GM18519 (cell line): ENCODE measurements at regions not wholly inside any gene's neighbourhood (a gene's known extent, or its start where the extent isn't known, plus 50 kb on each side); places are given as distances from the start of the nearest gene placed in this dataset.

Source experiments
- ATAC-seq: cut with Tn5 transposase; IDR thresholded peaks from one replicate; pipeline ENCODE4 v1.9.1; 2021; ENCODE audit warnings: mild to moderate bottlenecking, moderate library complexity; ENCODE audit not compliant: unreplicated experiment, low FRiP score

DNA sequence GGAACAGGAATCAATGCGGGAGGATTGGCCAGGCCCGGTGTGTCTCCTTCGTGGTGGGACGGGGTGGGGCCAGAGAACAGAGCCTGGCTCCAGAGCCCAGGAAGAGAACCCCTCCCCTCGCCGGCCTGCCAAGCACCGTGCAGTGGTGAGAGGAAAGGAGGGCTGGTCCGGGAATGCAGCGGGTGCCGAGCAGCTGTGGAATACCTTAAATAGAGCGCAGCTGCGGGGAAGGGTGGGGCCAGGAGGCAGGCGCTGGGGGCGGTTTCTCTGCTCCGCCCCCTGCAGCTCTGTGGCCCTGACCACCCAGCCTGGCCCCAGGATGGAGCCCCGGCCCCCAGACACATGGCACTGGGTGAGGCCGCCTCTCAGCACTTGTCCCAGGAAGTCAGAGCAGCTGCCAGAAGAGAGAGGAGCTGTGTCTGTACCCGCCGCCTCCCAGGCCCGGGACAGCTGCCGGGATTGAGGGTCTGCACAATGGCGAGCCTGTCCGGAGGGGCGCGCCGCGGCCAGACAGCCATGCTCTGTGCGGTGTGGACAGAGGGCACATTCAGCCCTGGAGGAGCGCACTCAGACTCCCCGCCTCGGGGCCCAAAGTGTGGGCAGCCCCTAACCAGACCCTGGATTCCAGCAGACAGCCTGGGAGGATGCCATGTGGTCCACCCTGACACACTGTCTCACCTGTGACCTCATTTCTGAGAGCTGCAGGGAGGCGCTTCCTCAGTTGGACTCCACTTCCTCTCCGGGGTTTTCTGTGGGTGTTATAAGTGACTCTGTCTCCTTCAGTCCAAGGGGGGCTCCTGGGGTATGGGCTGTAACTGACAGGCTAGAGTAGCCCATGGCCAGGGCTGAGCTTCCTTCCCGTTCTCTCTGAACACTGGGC, 268.8 kb downstream of the SEC14L1 start:
- ATAC-seq: no peak

DNA sequence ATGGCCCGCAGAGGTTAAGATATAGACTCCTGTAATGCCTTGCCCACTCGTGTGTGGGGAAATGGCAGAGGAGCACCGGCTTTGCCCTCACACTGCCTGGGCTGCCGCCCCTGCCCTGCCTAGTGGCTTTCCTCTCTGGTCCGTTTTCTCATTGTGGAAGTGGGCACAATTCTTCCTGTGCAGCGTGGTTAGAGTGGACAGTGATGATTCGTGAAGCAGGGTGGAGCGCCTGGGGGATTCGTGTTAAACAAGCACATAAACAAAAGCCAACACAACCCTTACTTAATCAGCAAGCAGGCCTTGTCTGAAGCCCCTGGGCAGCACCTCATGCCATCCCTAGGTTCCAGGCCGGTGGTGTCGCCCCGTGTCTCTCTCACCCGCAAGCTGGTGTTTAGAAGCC, 269.7 kb downstream of the SEC14L1 start:
- ATAC-seq: no peak

DNA sequence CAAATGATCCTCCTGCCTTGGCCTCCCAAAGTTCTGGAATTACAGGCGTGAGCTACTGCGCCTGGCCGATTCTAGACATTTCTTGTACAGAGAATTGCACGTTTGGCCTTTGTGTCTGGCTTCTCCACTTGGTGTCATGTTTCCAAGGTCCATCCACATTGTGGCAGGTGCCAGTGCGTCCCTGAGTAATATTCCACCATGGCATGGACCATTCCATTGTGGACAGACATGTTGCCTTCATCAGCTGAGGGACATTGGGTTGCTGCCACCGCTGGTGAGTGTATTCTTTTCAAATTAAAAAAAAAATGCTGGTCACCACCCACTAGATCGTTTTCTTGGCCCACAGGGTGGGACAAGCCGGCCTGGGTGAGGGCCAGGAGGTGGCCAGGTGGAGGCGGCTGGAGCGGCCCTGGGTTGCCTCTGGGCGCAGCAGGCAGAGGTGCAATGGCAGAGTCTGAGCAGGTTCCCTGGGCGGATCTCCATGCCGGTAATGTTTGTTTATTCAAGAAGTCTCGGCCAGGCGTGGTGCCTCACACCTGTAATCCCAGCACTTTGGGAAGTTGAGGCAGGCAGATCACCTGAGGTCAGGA, 274.1 kb downstream of the SEC14L1 start:
- no peak for ATAC-seq

DNA sequence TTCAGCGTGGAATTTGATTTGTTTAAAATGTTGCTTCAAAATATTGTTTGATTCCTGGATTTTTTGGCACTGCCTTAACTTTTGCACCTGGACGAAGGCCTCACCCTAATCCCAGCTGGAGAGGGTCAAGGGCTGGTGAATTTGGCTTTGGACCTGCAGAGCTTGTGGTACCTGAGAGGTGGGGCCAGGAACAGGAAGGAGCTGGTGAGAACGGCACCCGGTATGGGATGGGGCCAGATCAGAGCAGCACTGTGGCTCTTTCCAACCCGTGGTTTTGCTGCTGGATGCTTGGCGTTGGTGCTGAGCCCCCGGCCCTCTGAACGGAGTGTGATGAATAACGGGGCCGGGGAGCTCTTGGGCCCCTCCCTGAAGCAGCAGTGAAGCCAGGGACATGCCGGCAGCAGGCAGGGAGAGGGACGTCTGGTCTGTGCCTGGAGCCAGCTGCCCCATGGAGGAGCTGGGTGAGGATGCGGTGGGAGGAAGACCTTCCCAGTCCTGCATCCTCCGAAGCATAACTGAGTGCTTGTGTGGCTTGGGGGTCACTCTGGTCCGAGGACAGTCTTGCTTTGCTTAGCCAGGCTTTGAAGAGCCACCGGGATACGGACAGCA, 275.4 kb downstream of the SEC14L1 start:
- no peak for ATAC-seq

DNA sequence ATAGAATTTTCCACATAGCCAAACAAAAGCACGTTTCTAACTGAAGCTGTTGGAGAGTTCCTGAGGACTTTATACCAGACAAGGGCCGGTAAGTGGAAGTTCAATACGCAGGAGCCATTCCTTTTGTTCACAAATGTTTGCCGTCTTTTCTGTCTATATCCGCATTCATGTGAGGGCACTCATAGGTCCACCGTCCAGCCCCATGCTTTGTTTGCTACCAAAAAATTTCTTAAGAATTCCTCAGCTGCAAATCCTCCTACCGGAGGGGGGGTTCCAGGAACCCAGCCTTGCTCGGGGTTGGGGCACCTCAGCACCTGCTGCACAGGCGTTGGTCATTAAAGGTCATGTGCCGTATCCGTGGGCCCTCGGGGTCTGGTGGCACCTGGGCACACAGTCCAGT, 276.8 kb downstream of the SEC14L1 start:
- ATAC-seq: no peak

DNA sequence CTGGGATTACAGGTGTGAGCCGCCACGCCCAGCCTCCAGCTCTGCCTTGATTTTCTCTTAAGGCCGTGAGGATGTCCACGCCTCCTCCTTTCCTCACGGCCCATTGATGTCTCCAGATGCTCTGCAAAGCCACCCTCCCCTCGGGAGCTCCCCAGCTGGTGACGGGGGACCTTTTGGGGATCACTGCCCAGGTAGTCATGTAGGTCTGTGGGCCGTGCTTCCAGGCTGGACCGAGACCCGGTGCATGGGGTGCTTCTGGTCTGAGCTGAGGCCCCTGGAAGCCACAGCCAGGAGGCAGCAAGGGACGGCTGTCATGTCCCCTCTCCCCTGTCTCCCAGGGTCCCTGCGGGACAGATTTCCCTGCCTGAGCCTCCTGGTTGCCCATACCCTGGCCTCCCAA, 277.8 kb downstream of the SEC14L1 start:
- no peak for ATAC-seq

DNA sequence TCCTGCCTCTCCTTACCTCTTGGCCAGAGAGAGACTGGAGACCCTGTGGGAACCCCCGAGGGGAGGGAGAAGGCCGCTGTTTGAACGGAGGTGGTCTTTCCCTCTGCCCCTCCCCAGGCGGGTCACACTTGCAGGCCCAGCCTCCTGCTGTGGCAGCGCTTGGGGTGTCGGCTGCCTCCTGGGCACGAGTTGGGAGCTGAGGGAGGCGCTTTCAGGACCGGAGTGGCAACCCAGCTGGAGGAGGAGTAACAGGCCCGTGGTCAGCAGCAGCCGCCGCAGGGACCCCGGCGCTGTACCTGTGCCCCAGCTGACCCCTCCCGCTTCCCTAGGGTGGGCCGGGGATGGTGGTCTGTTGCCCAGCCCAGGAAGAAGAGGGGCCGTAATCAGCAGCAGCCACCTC, 278.3 kb downstream of the SEC14L1 start:
- no peak for ATAC-seq

DNA sequence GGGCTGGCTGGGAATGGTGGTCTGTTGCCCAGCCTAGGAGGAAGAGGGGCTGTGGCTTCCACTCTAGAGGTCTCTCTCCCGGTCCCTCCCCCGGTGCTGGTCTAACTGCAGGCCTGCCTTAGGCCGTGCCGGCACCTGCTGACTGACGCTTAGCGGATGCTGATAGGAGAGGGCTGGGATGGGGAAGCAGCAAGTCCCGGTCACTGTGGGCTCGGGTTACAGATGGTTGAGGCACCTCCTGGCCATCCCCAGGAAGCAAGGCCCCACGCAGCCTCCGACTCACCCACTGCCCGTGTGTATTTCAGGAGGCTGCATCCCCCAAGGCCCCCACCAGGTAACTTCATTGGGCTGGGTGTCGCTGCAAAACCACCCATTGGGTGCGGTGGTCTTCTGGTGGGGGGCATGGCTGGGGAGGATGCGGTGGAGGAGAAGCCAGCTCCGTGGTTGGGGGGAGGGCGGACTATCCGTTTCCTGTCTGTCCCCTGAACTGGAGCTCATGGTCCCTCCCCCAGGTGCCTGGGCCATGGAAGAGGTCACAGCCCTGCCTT, 278.9 kb downstream of the SEC14L1 start:
- no peak for ATAC-seq

DNA sequence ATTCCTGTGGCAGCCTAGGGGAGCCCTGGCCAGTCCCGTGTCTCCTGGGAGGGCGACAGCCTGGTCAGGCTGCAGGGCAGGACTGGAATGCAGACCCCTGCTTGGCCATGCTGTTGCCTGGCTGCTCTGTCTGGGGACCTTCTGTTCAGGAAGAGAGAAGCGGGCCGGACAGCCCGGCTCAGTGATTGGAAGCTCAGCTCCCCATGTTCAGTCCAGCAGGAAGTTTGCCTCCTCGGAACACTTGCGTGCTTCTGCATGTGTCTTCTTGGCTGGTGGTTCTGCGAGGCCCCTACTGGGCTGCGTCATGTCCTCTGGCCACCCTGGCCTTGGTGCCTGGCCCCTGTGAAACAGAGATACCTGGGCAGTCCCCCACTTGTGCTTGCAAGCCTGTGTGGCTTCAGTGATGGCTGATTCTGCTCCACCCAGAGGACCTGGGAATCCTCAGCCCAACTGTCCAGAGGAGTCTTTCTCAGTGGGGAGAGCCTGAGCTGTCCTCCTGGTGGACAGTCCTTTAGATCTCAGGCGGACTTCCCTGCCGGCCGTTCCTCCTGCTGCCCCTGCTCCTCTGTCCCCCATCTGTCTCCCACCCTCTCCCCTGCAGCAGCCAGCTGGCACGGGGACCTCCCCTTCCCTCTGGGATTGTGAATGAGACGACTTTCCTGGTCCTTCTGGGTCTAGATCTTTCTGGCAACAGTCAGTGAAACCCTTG, 279.5 kb downstream of the SEC14L1 start:
- no peak for ATAC-seq

DNA sequence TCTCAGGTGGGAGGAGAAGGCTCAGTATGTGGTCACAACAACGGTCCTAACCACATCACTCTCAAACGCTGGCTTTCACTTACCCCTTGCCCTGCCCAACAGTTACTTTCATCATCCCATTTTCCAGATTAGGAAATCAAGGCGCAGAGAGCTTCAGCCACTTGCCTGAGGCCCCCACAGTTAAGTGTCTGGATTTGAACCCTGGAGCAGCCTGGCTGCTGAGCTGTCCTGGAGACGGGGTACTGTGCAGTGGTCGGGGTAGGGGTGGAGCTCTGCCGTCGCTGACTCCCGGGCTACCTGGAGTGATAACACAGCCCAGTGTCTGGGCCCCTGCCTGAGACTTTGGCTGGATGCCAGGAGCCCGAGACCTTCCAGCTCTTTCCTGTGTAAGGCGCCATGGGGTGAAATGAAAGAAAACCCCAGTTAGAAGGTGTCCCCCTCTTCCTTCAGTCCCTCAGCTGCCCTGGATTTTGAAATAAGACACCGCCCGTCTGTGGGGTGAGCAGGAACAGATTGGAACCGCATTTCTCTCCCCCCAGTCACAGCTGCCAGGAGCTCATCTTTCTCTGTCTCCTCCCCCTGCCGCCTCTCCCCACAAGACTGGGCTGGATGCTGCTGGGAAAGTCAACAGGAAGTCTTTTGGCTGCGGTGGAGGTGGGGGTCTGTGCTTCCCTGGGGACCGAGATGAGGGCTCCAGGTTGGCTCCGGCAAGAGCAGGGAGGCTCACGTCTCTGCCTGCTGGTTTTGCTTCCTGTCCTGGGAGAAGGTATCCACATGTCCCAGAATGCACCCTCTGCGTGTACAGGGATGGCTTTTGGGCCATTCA, 280.2 kb downstream of the SEC14L1 start:
- ATAC-seq: no peak

DNA sequence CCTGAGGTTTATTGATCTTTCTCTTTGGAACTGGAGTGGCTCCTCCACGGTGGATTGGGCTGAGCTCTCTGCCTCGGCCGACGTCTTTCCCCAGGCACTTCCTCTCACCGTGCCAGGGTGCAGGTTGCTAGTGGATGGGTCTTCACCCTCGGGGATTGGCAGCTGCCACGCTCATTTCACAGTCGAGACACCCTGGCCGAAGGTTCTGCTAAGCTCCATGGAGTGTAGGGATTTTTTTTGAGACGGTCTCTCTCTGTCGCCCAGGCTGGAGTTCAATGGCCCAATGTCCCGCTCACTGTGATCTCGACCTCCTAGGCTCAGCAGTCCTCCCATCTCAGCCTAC, 280.8 kb downstream of the SEC14L1 start:
- ATAC-seq: no peak

DNA sequence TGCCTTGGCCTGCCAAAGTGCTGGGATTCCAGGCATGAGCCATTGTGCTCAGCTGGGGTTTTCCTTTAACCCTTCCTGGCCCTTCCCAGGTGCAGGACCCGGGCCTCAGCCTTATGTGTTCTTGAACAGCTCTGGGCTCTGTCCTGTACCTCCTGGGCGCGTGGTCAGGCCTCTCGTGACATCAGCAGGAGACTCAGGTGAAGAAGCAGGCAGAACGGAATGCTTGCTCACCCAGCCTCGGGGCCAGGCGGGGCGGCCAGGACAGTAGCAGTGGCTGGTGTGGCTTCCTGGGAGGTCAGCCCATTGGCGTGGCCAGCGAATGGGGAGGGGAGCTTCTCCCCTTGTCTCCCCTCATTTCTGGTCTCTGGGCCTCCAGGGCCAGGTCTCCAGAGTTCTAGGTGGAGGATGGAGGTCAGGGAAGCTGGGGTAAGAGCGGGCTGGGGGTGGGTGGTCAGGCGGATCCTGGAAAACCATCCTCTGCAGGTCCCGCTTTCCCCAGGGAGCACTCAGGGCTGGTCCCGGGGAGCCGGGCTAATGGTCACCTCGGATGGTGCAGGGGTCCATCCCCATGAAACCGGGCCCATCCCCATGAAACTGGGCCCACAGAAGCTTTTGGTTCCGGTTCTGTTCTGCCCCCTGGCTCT, 281.5 kb downstream of the SEC14L1 start:
- ATAC-seq: no peak

DNA sequence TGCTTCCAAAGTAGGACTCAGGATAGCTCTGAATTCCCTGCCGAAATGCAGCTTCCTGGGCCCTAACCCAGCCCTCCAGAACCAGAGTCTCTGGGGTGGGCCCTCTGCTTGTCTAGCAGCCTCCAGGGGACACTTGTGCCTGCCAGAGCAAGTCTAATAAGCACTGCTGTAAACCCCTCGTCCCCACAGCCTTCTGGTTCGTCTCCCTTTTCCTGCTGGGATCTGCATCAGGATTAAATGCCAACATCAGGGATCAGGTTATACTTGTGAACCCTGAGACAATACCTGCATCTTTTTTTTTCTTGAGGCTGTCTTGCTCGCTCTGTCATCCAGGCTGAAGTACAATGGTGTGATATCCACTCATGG, 282.0 kb downstream of the SEC14L1 start:
- ATAC-seq: no peak

DNA sequence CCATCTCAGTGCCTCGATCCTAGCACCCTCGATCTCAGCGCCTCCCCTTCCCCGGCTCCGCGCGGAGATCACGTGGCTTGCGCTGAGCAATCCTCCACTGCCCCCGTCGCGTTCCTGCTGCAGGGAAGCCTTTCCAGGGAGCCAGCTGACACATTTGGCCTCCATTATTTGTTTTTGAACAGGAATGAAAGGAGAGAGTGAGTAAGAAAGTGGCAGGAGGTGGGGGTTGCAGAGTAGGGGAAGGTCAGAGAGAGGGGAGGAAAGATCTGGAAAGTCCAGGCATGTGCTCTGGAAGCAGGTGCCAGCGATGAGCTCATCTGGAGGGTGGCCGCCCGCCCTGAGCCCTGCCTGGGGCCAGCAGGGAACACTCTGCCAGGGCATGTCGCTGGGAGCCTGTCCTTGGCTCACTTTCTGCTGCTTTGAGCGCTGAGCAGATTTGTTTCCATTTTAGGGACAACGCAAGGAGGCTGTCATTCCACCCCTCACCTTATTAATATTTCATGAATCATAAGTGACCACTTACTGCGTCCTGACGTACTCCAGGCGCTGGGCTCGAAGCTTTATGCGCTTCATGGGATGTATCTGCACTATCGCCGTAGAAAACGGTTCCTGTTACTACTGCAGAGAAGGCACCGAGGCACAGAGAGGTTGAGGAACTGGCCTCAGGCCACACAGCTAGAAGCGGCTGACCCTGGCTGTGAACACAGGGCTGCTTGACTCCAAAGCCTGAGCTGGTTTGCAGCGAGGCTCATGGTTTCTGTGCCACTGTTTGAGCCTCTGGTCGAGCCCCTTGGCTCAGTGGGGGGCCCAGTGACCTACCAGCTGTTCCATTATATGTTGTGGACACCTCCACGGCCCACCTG, 283.1 kb downstream of the SEC14L1 start:
- no peak for ATAC-seq

DNA sequence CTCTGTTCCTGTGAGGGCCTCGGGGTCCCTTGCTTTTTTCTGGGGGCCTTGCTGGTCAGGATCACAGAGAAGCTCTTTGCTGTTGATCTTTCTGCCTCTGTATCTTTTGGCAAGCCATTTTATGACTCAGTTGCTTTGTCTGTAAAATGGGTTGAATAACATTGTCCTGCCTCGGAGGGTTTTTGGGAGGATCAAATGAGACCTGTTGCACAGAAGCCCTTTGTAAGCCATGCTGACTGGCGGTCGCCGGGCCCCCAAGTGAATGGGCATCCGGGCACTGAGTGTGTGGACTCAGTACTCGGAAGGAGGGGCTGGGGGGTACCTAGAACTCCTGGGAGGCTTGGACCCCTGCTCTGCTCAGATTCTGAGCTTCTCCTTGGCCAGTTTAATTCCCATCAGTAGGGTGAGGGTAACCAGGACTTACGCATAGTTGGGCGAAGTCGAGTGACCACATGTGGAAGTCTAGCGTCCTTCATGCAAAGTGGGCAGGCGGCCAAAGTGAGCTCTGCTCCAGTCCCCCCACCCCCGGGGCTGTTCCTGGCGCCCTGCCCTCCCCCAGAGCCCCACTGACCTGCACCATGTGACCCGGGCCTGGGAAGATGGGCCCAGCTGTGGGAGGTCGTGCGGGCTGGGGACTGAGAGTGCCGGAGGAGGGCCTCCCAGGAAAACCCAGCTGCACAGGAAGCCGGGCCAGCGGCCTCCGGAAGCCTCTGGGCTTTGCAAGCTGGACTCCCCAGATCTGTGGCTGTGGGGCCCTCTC, 284.0 kb downstream of the SEC14L1 start:
- ATAC-seq: no peak

DNA sequence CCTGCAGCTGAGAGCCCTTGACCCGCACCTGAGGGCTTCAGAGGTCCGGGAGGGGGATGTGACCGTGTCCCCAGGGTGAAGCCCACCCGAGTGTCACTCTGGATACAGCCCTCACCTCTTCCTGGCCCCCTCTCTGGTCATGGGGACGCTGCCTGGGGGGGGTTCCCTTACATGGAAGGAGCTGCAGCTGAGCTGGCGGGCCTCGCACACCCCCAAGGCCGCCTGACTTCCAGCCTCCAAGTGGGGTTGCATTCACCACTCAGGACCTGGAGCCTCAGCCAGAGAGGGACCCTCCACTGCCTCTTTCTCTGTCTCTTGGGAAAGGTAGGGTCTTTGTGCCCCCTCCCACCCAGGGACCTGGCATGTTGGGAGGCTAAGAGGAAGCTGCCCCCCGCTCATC, 284.6 kb downstream of the SEC14L1 start:
- ATAC-seq: no peak

DNA sequence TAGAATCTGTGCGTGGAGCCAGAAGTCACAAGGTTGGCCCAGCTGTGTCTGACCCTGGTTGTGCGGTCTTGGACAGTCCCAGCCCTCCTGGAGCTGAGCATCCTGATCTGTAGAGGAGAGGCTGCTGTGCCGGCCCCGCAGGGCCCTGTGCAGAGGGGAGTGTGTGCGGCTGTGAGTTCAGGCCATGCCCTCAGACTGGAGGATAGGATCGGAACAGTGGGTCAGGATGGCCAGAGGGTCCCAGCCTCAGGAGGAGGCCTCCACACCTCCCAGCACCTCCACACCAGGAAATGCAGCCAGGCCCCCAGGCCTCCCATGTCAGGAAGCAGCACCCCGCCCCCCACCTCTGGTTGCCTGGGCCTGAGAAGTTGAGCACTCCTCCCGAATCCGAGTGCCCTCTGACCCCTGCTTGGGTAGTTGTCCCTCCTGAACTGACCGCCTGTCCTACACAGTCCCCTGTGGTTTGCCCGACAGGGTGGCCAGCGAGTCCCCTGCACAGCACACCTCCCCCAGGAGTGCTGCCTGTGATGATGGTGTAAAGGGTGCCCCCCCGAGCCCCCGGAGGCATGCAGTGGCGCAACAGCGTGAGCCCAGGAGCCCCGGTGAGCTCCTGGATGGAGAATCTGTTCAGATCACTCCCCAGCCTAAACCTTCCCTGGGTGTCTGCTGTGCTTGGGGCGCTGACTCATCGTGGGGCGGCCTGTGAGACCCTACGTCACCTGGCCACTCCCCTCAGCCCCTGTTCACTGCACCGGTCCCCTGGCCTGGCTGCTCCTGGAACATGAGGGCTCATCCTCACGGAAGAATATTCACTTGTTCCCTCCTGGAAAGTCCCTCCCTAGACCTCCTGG, 285.2 kb downstream of the SEC14L1 start:
- no peak for ATAC-seq
